ENCODE measurements at regions not wholly inside any gene's neighbourhood (a gene's known extent, or its start where the extent isn't known, plus 50 kb on each side); places are given as distances from the start of the nearest gene placed in this dataset.

GRCh38 chr14:73783107-73783727 lies 68.4 kb upstream of the PTGR2 start:
- no peak for TF ChIP-seq CTCF (IDR thresholded peaks at IDR 0.05)
- no peak for TF ChIP-seq POLR2A (IDR thresholded peaks at IDR 0.05)
